ENCODE measurements at regions not wholly inside any gene's neighbourhood (a gene's known extent, or its start where the extent isn't known, plus 50 kb on each side); places are given as distances from the start of the nearest gene placed in this dataset.

DNA sequence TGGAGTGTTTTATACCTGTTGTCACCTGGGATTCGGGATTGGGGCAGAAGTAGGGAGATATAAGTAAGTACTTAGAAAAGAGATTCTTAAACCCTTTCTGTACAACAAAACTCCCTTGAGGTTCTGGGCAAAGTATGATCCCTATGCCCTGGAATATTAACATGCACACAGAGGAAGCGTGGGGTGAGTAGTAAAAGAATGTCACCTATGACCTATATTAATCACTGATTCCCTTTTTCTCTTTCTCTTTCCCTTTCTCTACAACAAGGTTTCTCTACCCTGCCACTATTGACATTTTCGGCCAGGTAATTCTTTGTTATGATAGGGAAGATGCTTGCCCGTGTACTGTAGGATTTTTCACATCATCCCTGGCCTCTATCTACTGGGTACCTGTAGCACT lies 209.7 kb upstream of the PLET1 start:
- ChIA-PET POLR2A (ENCODE audit: partially characterized antibody) (no interaction called here), CTCF (ENCODE audit: partially characterized antibody) (no interaction called here)
- no peak overlapping the region for H3K4me3 Mint-ChIP-seq
- H3K9me3 Mint-ChIP-seq, result peaks cover 0 to 3% (median 0%) of the 10 kb centered on the region in 8 donors
- no peak overlapping the region for H3K4me3 ChIP-seq (ENCODE audit: low read length in 2 of 2)
- peaks cover 5 to 11% of the 10 kb centered on the region in 2 donors for H3K27me3 Mint-ChIP-seq
- H3K4me1 ChIP-seq (ENCODE audit: insufficient read depth, low read length), result no peaks in the 10 kb centered on the region
- peaks cover 0 to 1% (median 0%) of the 10 kb centered on the region in 4 donors for H3K4me1 Mint-ChIP-seq
- no peak for DNase-seq
- H3K9me3 ChIP-seq (ENCODE audit: control insufficient read depth in 1 of 2, low read length in 2 of 2), result no peaks in the 10 kb centered on the region
- H3K36me3 ChIP-seq (ENCODE audit: insufficient read depth, low read length), result no peaks in the 10 kb centered on the region
- no peaks in the 10 kb centered on the region for H3K27me3 ChIP-seq (ENCODE audit: insufficient read depth, low read length)
- no peak overlapping the region for H3K27ac ChIP-seq (ENCODE audit: low read depth, low read length)
- intact Hi-C loops (cut with micrococcal nuclease), result no loop called here
- H3K36me3 Mint-ChIP-seq, result no peaks in the 10 kb centered on the region
- H3K27ac Mint-ChIP-seq, result no peak overlapping the region

DNA sequence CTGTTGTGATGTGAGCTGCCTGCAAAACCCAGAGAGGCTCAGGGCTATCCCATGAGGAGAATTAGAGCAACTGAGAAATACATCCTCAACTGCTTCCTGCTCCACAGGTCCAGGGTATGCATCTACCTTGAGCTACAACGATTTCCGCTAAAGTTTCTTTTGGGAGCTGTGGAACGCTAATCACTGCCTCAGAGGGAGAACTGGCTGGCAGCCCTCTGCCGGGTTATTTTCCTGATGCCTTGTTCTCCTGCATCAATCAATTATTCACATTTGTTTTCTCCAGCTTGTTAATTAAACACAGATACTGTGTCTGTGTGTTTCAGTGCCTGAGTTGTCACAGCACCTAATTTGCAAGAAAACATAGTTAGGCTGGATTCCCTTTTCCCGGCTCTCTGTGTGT lies 211.1 kb upstream of the PLET1 start:
- no peaks in the 10 kb centered on the region for H3K9me3 ChIP-seq (ENCODE audit: control insufficient read depth in 1 of 2, low read length in 2 of 2)
- H3K9me3 Mint-ChIP-seq, result no peaks in the 10 kb centered on the region
- H3K27ac Mint-ChIP-seq, result no peak overlapping the region
- no peaks in the 10 kb centered on the region for H3K36me3 Mint-ChIP-seq
- H3K27me3 ChIP-seq (ENCODE audit: insufficient read depth, low read length), result no peaks in the 10 kb centered on the region
- intact Hi-C loops (cut with micrococcal nuclease), result no loop called here
- DNase-seq, result no peak
- CTCF ChIA-PET (ENCODE audit: partially characterized antibody), result no interaction called here
- no peaks in the 10 kb centered on the region for H3K4me1 ChIP-seq (ENCODE audit: insufficient read depth, low read length)
- POLR2A ChIA-PET (ENCODE audit: partially characterized antibody), result no interaction called here
- peaks cover 2 to 8% of the 10 kb centered on the region in 2 donors for H3K27me3 Mint-ChIP-seq
- H3K36me3 ChIP-seq (ENCODE audit: insufficient read depth, low read length), result no peaks in the 10 kb centered on the region
- H3K4me1 Mint-ChIP-seq, result peaks cover 0 to 1% (median 0%) of the 10 kb centered on the region in 4 donors
- H3K4me3 ChIP-seq (ENCODE audit: low read length in 2 of 2), result no peak overlapping the region
- H3K27ac ChIP-seq (ENCODE audit: low read depth, low read length), result no peak overlapping the region
- no peak overlapping the region for H3K4me3 Mint-ChIP-seq

DNA sequence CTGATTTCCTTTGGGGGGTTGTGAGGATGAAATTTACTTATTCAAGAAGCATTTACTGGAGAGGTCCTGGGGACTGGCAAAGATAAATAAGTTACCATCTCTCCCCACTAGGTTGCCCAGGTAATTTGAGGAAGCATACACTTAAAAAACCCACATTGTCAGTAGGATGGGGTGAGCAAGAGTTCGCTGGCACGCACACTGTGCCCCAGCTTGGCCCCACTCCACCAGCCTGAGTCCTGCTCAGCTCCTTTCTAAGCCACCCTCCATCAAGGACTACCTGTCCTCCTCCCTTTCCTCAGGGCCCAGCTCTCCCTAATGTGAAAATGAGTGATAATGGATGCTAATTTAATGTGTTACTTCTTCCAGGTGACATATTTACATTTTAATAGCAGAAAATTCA lies 216.5 kb upstream of the PLET1 start:
- H3K4me1 Mint-ChIP-seq, result peaks cover 0 to 1% (median 0%) of the 10 kb centered on the region in 4 donors
- intact Hi-C loops (cut with micrococcal nuclease), result no loop called here

DNA sequence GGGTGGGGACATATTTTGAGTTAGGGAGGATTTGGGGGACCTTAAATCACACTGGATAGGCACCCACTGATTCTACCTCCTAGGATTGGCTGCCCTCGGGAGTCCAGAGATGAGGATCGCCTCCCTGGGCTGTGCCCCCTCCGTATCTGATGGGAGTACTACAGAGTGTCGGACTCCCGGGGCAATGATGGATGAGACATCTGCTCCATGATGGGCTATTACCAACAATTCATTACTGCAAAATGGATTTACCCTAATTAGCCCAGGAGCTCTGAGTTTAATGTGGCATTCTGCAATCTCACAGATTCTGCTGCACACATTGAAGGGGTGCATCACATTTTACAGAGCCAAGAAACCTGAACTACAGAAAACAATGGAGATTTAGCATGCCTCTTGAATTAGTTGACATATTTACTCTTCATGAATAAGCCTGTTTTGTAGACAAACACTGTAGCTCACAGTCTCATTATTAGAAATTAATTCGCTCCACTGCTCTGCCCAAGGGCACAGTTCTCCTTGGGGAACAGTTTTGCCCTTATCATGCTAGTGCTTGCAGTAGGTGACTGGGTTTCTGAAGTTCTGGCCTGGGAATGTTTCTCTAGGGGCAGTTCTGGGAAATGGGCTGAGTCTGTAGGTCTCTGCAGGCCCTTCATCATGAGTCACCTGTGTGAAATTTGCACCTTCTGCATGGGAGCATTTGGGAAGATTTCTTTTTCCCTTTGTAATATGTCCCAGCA lies 217.1 kb upstream of the PLET1 start:
- H3K4me1 Mint-ChIP-seq, result peaks cover 0 to 1% (median 0%) of the 10 kb centered on the region in 4 donors
- POLR2A ChIA-PET (ENCODE audit: partially characterized antibody), result no interaction called here
- DNase-seq, result no peak
- Histone ChIP-seq H3K4me1 (ENCODE audit: insufficient read depth, low read length) (no peaks in the 10 kb centered on the region), H3K36me3 (ENCODE audit: insufficient read depth, low read length) (no peaks in the 10 kb centered on the region), H3K27ac (ENCODE audit: low read depth, low read length) (no peak overlapping the region), H3K27me3 (ENCODE audit: insufficient read depth, low read length) (no peaks in the 10 kb centered on the region), H3K9me3 (ENCODE audit: control insufficient read depth in 1 of 2, low read length in 2 of 2) (no peaks in the 10 kb centered on the region), H3K4me3 (ENCODE audit: low read length in 2 of 2) (no peak overlapping the region)
- H3K27me3 Mint-ChIP-seq, result peaks cover 2 to 11% of the 10 kb centered on the region in 2 donors
- no peak overlapping the region for H3K4me3 Mint-ChIP-seq
- H3K9me3 Mint-ChIP-seq, result peaks cover 0 to 5% (median 0%) of the 10 kb centered on the region in 8 donors
- no peak overlapping the region for H3K27ac Mint-ChIP-seq
- no peaks in the 10 kb centered on the region for H3K36me3 Mint-ChIP-seq
- intact Hi-C loops (cut with micrococcal nuclease), result no loop called here
- CTCF ChIA-PET (ENCODE audit: partially characterized antibody), result no interaction called here

More for the DNA sequence above, 216.5 kb upstream of the PLET1 start:
- no peaks in the 10 kb centered on the region for H3K4me1 ChIP-seq (ENCODE audit: insufficient read depth, low read length)
- H3K27ac ChIP-seq (ENCODE audit: low read depth, low read length), result no peak overlapping the region
- H3K9me3 ChIP-seq (ENCODE audit: control insufficient read depth in 1 of 2, low read length in 2 of 2), result no peaks in the 10 kb centered on the region
- H3K36me3 ChIP-seq (ENCODE audit: insufficient read depth, low read length), result no peaks in the 10 kb centered on the region
- H3K27ac Mint-ChIP-seq, result no peak overlapping the region
- peaks cover 2 to 11% of the 10 kb centered on the region in 2 donors for H3K27me3 Mint-ChIP-seq
- peaks cover 0 to 2% (median 0%) of the 10 kb centered on the region in 8 donors for H3K9me3 Mint-ChIP-seq
- no peaks in the 10 kb centered on the region for H3K36me3 Mint-ChIP-seq
- H3K27me3 ChIP-seq (ENCODE audit: insufficient read depth, low read length), result no peaks in the 10 kb centered on the region
- DNase-seq, result no peak
- ChIA-PET POLR2A (ENCODE audit: partially characterized antibody) (no interaction called here), CTCF (ENCODE audit: partially characterized antibody) (no interaction called here)
- H3K4me3 ChIP-seq (ENCODE audit: low read length in 2 of 2), result no peak overlapping the region
- no peak overlapping the region for H3K4me3 Mint-ChIP-seq

DNA sequence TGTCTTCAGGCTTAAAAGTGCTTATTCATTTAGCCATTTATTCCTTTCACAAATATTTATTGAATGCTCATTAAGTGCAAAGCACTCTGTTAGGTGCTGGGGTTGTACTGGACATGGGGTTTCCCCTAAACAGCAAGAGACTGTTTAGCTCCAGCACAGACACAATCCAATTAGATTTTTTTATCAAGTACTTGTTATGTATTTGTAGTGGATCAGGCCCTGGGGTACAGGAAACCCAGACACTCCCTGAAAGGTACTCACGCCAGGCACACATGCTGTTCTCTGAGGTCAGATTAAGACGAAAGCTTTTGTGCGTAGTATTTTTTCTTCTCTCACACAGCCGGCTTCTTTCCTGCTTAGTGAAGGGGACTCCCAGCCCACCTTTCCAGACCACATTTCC lies 218.1 kb upstream of the PLET1 start:
- Mint-ChIP-seq H3K4me3 (no peak overlapping the region), H3K4me1 (peaks cover 0 to 1% (median 0%) of the 10 kb centered on the region in 4 donors), H3K36me3 (no peaks in the 10 kb centered on the region), H3K9me3 (peaks cover 0 to 7% (median 0%) of the 10 kb centered on the region in 8 donors), H3K27ac (no peak overlapping the region), H3K27me3 (peaks cover 2 to 6% of the 10 kb centered on the region in 2 donors)
- Histone ChIP-seq H3K36me3 (ENCODE audit: insufficient read depth, low read length) (no peaks in the 10 kb centered on the region), H3K27me3 (ENCODE audit: insufficient read depth, low read length) (no peaks in the 10 kb centered on the region), H3K27ac (ENCODE audit: low read depth, low read length) (no peak overlapping the region), H3K4me3 (ENCODE audit: low read length in 2 of 2) (no peak overlapping the region), H3K4me1 (ENCODE audit: insufficient read depth, low read length) (no peaks in the 10 kb centered on the region), H3K9me3 (ENCODE audit: control insufficient read depth in 1 of 2, low read length in 2 of 2) (no peaks in the 10 kb centered on the region)
- intact Hi-C loops (cut with micrococcal nuclease), result no loop called here
- POLR2A ChIA-PET (ENCODE audit: partially characterized antibody), result no interaction called here
- CTCF ChIA-PET (ENCODE audit: partially characterized antibody), result no interaction called here
- no peak for DNase-seq

DNA sequence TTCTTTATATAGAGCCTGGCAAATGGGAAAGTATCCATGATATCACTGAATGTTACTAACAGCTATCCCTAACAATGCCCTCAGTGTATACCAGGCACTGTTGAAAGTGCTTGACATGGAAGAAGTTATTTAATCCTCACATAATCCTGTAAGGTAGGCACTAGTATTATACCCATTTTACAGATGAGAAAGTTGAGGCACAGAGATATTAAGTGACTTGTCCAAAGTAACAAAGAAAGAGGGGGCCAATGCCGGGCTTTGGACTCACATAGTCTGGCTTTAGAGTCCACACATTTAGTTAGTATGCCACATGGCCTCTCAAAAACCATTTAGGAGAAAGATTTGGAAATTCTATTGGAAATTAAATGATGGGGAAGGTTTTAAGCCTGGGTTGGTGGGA lies 220.8 kb upstream of the PLET1 start:
- Histone ChIP-seq H3K4me3 (ENCODE audit: low read length in 2 of 2) (no peak overlapping the region), H3K4me1 (ENCODE audit: insufficient read depth, low read length) (no peaks in the 10 kb centered on the region), H3K27me3 (ENCODE audit: insufficient read depth, low read length) (no peaks in the 10 kb centered on the region), H3K36me3 (ENCODE audit: insufficient read depth, low read length) (no peaks in the 10 kb centered on the region), H3K9me3 (ENCODE audit: control insufficient read depth in 1 of 2, low read length in 2 of 2) (no peaks in the 10 kb centered on the region), H3K27ac (ENCODE audit: low read depth, low read length) (no peak overlapping the region)
- no peak for DNase-seq
- H3K27ac Mint-ChIP-seq, result no peak overlapping the region
- H3K27me3 Mint-ChIP-seq, result peaks cover 2 to 6% of the 10 kb centered on the region in 2 donors
- intact Hi-C loops (cut with micrococcal nuclease), result no loop called here
- H3K4me3 Mint-ChIP-seq, result no peak overlapping the region
- ChIA-PET CTCF (ENCODE audit: partially characterized antibody) (no interaction called here), POLR2A (ENCODE audit: partially characterized antibody) (no interaction called here)
- no peaks in the 10 kb centered on the region for H3K4me1 Mint-ChIP-seq
- H3K9me3 Mint-ChIP-seq, result peaks cover 0 to 7% (median 0%) of the 10 kb centered on the region in 8 donors
- H3K36me3 Mint-ChIP-seq, result no peaks in the 10 kb centered on the region

DNA sequence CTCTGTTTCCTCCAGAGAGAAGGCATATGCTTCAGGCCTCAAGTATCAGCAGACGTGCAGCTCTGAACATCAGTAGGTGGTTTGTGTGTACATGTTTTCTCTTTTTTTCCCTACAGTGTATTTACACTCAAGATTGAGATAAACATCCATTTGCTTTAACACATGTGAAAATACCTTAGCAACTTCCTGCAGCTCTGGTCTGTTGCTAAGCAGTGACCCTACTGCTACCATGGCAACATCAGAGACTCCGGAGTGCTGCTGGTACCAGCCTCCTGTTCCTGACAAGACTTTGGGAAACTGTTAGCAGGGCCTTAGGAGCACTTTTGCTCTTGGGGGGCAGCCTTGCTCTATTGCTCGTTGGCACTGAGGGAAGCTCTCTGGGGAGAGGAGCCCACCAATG lies 221.2 kb upstream of the PLET1 start:
- no peak overlapping the region for H3K27ac ChIP-seq (ENCODE audit: low read depth, low read length)
- DNase-seq, result no peak
- CTCF ChIA-PET (ENCODE audit: partially characterized antibody), result no interaction called here
- no peaks in the 10 kb centered on the region for H3K27me3 ChIP-seq (ENCODE audit: insufficient read depth, low read length)
- Mint-ChIP-seq H3K27ac (no peak overlapping the region), H3K36me3 (no peaks in the 10 kb centered on the region), H3K4me1 (no peaks in the 10 kb centered on the region), H3K27me3 (peaks cover 3 to 6% of the 10 kb centered on the region in 2 donors), H3K9me3 (peaks cover 0 to 7% (median 0%) of the 10 kb centered on the region in 8 donors), H3K4me3 (no peak overlapping the region)
- H3K36me3 ChIP-seq (ENCODE audit: insufficient read depth, low read length), result no peaks in the 10 kb centered on the region
- H3K4me3 ChIP-seq (ENCODE audit: low read length in 2 of 2), result no peak overlapping the region
- intact Hi-C loops (cut with micrococcal nuclease), result no loop called here
- no peaks in the 10 kb centered on the region for H3K9me3 ChIP-seq (ENCODE audit: control insufficient read depth in 1 of 2, low read length in 2 of 2)
- H3K4me1 ChIP-seq (ENCODE audit: insufficient read depth, low read length), result no peaks in the 10 kb centered on the region
- POLR2A ChIA-PET (ENCODE audit: partially characterized antibody), result no interaction called here
